Neural progenitor cell (in vitro differentiated cells): ENCODE measurements at regions not wholly inside any gene's neighbourhood (a gene's known extent, or its start where the extent isn't known, plus 50 kb on each side); places are given as distances from the start of the nearest gene placed in this dataset. TPM values are rescaled to one million over a fixed set of nuclear protein-coding genes. Genes with fewer than 3 reads are reported as not detected.
A peak's percentile ranks its signal among the peaks of the same experiment; 100 is the strongest.

Experiments used
- DNase-seq: peaks from one replicate; pipeline ENCODE4 v3.0.0-alpha.2; 2016; ENCODE audit warnings: low spot score
- H2AFZ ChIP-seq: fragments of 200-600 bp; sonication (generic); replicated peaks from 2 replicates; pipeline ENCODE4 v1.6.1; 2016; ENCODE audit warnings: antibody characterized with exemption
- H3F3A ChIP-seq: fragments of 200-600 bp; sonication (generic); 2 replicates; pipeline ENCODE4 v1.6.1; 2016; ENCODE audit warnings: antibody characterized with exemption, low read depth
- H3K27ac ChIP-seq: fragments of 200-600 bp; sonication (generic); 2 replicates; pipeline ENCODE4 v1.5.1; 2016; ENCODE audit warnings: mild to moderate bottlenecking
- H3K27me3 ChIP-seq: fragments of 200-600 bp; sonication (generic); 2 replicates; pipeline ENCODE4 v1.6.1; 2016; ENCODE audit warnings: mild to moderate bottlenecking, moderate library complexity
- H3K36me3 ChIP-seq: fragments of 200-600 bp; sonication (generic); 2 replicates; pipeline ENCODE4 v1.5.1; 2016
- H3K4me1 ChIP-seq: fragments of 200-600 bp; sonication (generic); 2 replicates; pipeline ENCODE4 v1.6.1; 2016; ENCODE audit warnings: mixed run types
- H3K4me2 ChIP-seq: fragments of 200-600 bp; sonication (generic); 2 replicates; pipeline ENCODE4 v1.6.1; 2016
- H3K4me3 ChIP-seq: fragments of 200-600 bp; sonication (generic); 2 replicates; pipeline ENCODE4 v1.5.1; 2016
- H3K79me2 ChIP-seq: fragments of 200-600 bp; sonication (generic); 2 replicates; pipeline ENCODE4 v1.6.1; 2016; ENCODE audit warnings: low read depth
- H3K9ac ChIP-seq: fragments of 200-600 bp; sonication (generic); 2 replicates; pipeline ENCODE4 v1.6.1; 2016
- H3K9me3 ChIP-seq: fragments of 200-600 bp; sonication (generic); 2 replicates; pipeline ENCODE4 v1.5.1; 2016; ENCODE audit warnings: low read depth
- H4K20me1 ChIP-seq: fragments of 200-600 bp; sonication (generic); 2 replicates; pipeline ENCODE4 v1.6.1; 2016; ENCODE audit warnings: low read depth
- H3K27ac Mint-ChIP-seq: 3 replicates; pipeline ENCODE4 v1.8.0; 2021; ENCODE audit warnings: mixed read lengths
- H3K27me3 Mint-ChIP-seq: 2 replicates; pipeline ENCODE4 v1.8.0; 2022; ENCODE audit warnings: low read depth, mild to moderate bottlenecking, inconsistent platforms, moderate library complexity, mixed read lengths; ENCODE audit not compliant: insufficient read depth
- H3K36me3 Mint-ChIP-seq: 3 replicates; pipeline ENCODE4 v1.8.0; 2021; ENCODE audit warnings: mixed read lengths
- H3K4me1 Mint-ChIP-seq: 3 replicates; pipeline ENCODE4 v1.8.0; 2021; ENCODE audit warnings: mixed read lengths
- H3K4me3 Mint-ChIP-seq: 3 replicates; pipeline ENCODE4 v1.8.0; 2021; ENCODE audit warnings: mild to moderate bottlenecking, moderate library complexity, mixed read lengths
- H3K9me3 Mint-ChIP-seq: 3 replicates; pipeline ENCODE4 v1.8.0; 2020; ENCODE audit warnings: mixed read lengths
- CTCF ChIP-seq: fragments of 200-600 bp; sonication (generic); IDR thresholded peaks from 2 replicates; pipeline ENCODE4 v1.5.1; 2017; ENCODE audit warnings: antibody characterized with exemption, mild to moderate bottlenecking
- EZH2 ChIP-seq: fragments of 200-600 bp; sonication (generic); IDR thresholded peaks from 2 replicates; pipeline ENCODE4 v1.6.1; 2017; ENCODE audit warnings: antibody characterized with exemption, mild to moderate bottlenecking, moderate library complexity
- EZH2phosphoT487 ChIP-seq: fragments of 200-600 bp; sonication (generic); IDR thresholded peaks from 2 replicates; pipeline ENCODE4 v1.6.1; 2017; ENCODE audit warnings: antibody characterized with exemption
- microRNA-seq: library from miRNA; unstranded; fragments of <30 nt; microRNA quantifications from one replicate; pipeline ENCODE4, GENCODE V29; 2016
- small RNA-seq: library from RNA; depleted of rRNA; stranded (forward); fragments of <200 nt; gene quantifications from one replicate; pipeline ENCODE3, GENCODE V24; 2015

DNA sequence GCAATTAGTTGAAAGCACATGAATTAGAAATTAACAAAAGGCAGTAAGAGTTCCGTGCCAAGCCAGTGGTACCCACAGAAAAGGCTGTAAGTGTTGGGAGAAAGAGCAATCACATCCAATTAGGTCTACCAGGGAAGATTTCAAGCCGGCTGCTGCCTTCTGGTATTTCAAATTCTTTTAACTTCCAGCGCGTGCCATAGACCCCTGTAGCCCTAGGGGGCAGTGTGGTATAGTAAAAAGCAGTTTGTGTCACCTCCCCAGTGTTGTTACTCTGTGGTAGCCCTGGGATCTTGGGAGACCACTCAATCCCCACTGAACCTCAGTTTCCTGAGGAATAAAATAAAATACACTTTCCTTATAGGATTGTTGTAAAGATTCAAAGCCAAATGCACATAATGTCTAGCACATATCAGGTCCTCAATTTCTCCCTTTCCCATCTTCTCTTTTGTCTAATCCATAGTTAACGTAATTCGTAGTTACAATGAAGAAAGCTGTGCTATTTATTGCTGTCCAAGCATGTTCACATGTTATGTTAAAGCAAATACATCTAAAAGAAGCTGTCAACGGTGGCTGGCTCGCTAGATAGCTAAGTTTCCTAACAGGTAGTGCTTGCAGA lies 230.2 kb downstream of the TDRD3 start:
- H3K79me2 ChIP-seq = no peaks in the 10 kb centered on the region
- H3F3A ChIP-seq = no peaks in the 10 kb centered on the region
- H2AFZ ChIP-seq = no peak overlapping the region
- peaks cover 30% of the 10 kb centered on the region for H3K4me1 ChIP-seq
- H3K27ac ChIP-seq = no peak overlapping the region
- no peaks in the 10 kb centered on the region for H3K9me3 ChIP-seq
- peaks cover 14% of the 10 kb centered on the region for H4K20me1 ChIP-seq
- Mint-ChIP-seq H3K9me3 (peaks cover 2% of the 10 kb centered on the region), H3K4me1 (peaks cover 2% of the 10 kb centered on the region), H3K4me3 (peak overlapping the region; percentile 42), H3K27me3 (peaks cover 4% of the 10 kb centered on the region), H3K27ac (no peak overlapping the region), H3K36me3 (no peaks in the 10 kb centered on the region)
- DNase-seq = peak; percentile 90
- peaks cover 42% of the 10 kb centered on the region for H3K27me3 ChIP-seq
- no peaks in the 10 kb centered on the region for H3K36me3 ChIP-seq
- H3K4me3 ChIP-seq = no peak overlapping the region
- no peak overlapping the region for H3K4me2 ChIP-seq
- TF ChIP-seq EZH2 (no peak), CTCF (peak; percentile 96), EZH2phosphoT487 (peak; percentile 99)
- H3K9ac ChIP-seq = no peak overlapping the region

Small RNAs in the stretch of these regions (microRNA-seq; reads per million reads assigned to microRNA genes)
- not detected for gene MIR3169

Small RNAs in the stretch of these regions (small RNA-seq; reads per million reads assigned to genes)
- gene MIR3169 (not detected), gene RNY3P5 (not detected)
